GM23248 (cell line): ENCODE measurements at regions not wholly inside any gene's neighbourhood (a gene's known extent, or its start where the extent isn't known, plus 50 kb on each side); places are given as distances from the start of the nearest gene placed in this dataset.
"Not testable (repeated sequence)": the region's sequence is repeated elsewhere in the genome, so short reads cannot be mapped to it uniquely, and the experiment has no call there.

Experiments used
- DNase-seq: peaks from one replicate; pipeline ENCODE4 v3.0.0-alpha.2; 2015
- H2AFZ ChIP-seq: fragments of 200-600 bp; sonication (generic); 2 replicates; pipeline ENCODE4 v1.6.1; 2016; ENCODE audit warnings: antibody characterized with exemption
- H3F3A ChIP-seq: fragments of 200-600 bp; sonication (generic); 2 replicates; pipeline ENCODE4 v1.6.1; 2016; ENCODE audit warnings: mild to moderate bottlenecking, antibody characterized with exemption, mixed run types; ENCODE audit not compliant: insufficient read depth
- H3K27ac ChIP-seq: fragments of 200-600 bp; sonication (generic); 2 replicates; pipeline ENCODE4 v1.5.1; 2016; ENCODE audit warnings: mild to moderate bottlenecking
- H3K27me3 ChIP-seq: fragments of 200-600 bp; sonication (generic); replicated peaks from 2 replicates; pipeline ENCODE4 v1.6.1; 2016; ENCODE audit warnings: mild to moderate bottlenecking; ENCODE audit not compliant: insufficient read depth
- H3K36me3 ChIP-seq: fragments of 200-600 bp; sonication (generic); 2 replicates; pipeline ENCODE4 v1.6.1; 2016; ENCODE audit warnings: low read depth, mild to moderate bottlenecking
- H3K4me1 ChIP-seq: fragments of 200-600 bp; sonication (generic); 2 replicates; pipeline ENCODE4 v1.6.1; 2016; ENCODE audit warnings: mild to moderate bottlenecking; ENCODE audit not compliant: insufficient read depth
- H3K4me2 ChIP-seq: fragments of 200-600 bp; sonication (generic); one replicate; pipeline ENCODE4 v1.6.1; 2016; ENCODE audit warnings: mild to moderate bottlenecking; ENCODE audit not compliant: unreplicated experiment
- H3K4me3 ChIP-seq: fragments of 200-600 bp; sonication (generic); 2 replicates; pipeline ENCODE4 v1.5.1; 2016; ENCODE audit warnings: mild to moderate bottlenecking
- H3K79me2 ChIP-seq: fragments of 200-600 bp; sonication (generic); 2 replicates; pipeline ENCODE4 v1.6.1; 2016; ENCODE audit warnings: mild to moderate bottlenecking; ENCODE audit not compliant: insufficient read depth
- H3K9ac ChIP-seq: fragments of 200-600 bp; sonication (generic); 2 replicates; pipeline ENCODE4 v1.6.1; 2016; ENCODE audit warnings: mild to moderate bottlenecking
- H3K9me2 ChIP-seq: fragments of 200-600 bp; sonication (generic); 2 replicates; pipeline ENCODE4 v1.6.1; 2016; ENCODE audit warnings: mixed run types, mild to moderate bottlenecking, moderate library complexity; ENCODE audit not compliant: insufficient read depth
- H3K9me3 ChIP-seq: fragments of 200-600 bp; sonication (generic); one replicate; pipeline ENCODE4 v1.6.1; 2017; ENCODE audit warnings: low read depth
- H4K20me1 ChIP-seq: fragments of 200-600 bp; sonication (generic); 2 replicates; pipeline ENCODE4 v1.6.0; 2016; ENCODE audit not compliant: insufficient read depth
- WGBS, 2 experiments: methylation state at CpG; one replicate each; pipeline ENCODE4 v1.1.6; 2015 to 2017; ENCODE audit warnings: low lambda C conversion rate in 2 of 2, low coverage in 1 of 2; ENCODE audit errors: missing lambda C conversion rate in 2 of 2; 5-methylcytosine and 5-hydroxymethylcytosine counted together
- in situ Hi-C: fragments of 300-500 bp; cut with MboI; formaldehyde crosslinking; loops from 2 replicates; pipeline ENCODE4 v1.15.0; 2020

DNA sequence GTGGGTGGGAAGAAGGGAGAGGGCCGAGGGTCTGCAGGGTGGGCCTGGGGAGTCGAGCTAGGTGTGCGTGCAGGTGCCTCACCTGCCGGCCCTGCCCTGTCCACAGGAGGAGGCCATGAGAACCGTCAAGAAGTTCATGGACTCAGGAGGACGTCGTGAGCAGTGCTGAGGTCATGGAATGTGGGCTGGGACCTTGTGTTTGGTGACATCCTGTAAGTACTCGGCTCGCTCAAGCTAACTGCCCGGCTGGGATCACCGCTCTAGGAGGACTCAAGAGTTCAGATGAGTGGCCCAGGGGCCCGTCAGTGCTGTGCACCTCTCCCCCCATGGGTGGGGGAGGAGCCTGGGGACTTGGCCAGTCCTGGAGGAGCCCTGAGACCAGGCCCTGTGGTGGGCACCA lies 4444.0 kb upstream of the TPTE start:
- H3K79me2 ChIP-seq, H3K9me2 ChIP-seq, H3K4me2 ChIP-seq, in situ Hi-C loops, H3K9me3 ChIP-seq, H3K4me1 ChIP-seq, H4K20me1 ChIP-seq, H3F3A ChIP-seq, H3K27ac ChIP-seq, DNase-seq, H3K4me3 ChIP-seq, H3K27me3 ChIP-seq, H2AFZ ChIP-seq, H3K36me3 ChIP-seq, H3K9ac ChIP-seq: not testable (repeated sequence)
- no CpG with 5 or more reads among the region's 12 CpGs for WGBS, 2 experiments

DNA sequence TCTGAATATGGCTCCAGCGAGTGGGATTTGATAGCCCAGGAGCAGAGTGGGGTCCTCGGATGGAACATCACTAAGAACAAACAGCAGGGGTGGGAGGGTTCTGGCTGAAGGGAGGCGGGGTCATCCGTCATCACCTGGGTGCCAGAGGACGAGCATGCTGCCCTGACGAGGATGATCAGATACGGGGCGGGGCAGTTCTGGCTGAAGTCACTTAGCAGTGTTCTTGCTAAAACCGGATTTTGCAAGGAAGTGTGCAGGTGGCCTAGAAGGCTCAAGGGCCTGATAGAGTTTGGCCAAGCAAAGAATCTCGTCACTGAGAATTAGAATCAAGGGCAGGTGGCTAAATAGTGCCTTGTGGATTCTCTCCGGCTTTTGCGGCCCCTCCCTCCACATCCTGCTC lies 4442.5 kb upstream of the TPTE start:
- in situ Hi-C loops, result not testable (repeated sequence)

DNA sequence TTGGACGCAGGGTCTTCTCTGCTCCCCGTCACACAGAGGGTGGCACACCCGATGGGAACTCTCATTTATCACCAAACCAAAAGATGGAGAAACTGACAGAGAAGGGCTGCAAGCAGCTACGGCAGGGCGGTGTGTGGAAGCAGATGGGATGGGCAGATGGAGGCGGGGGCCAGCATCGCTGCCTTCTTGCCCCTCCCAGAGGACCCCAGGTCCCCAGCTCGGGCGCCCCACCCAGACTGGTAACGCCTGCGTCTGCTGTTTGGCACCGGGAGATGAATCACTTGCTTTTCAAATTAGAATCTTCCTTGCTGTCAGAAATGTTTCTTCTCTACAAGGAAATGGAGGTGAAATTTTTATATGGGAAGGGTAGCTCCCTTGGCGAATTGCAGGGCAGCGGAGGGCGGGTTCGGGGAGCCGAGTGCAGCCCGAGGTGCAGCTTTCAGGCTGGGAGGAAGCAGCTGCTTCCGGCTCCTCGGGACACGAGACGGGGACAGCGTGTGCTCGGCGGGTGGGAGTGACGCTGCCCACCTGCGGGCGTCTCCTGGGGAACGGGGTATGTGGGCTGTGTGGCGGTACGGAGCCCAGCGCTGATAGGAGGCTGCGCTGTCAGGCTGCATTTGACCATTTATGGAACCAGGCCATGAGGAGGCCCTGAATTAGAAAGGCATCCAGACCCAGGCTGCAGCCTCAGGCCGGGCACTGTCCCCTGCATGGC lies 4440.3 kb upstream of the TPTE start:
- no CpG with 5 or more reads among the region's 34 CpGs for WGBS, 2 experiments
- H3K4me1 ChIP-seq, DNase-seq, H3K9me2 ChIP-seq, H3K4me3 ChIP-seq, H3K27ac ChIP-seq, H3K9me3 ChIP-seq, H3K79me2 ChIP-seq, in situ Hi-C loops, H3F3A ChIP-seq, H3K9ac ChIP-seq, H3K27me3 ChIP-seq, H4K20me1 ChIP-seq, H3K4me2 ChIP-seq, H2AFZ ChIP-seq, H3K36me3 ChIP-seq: not testable (repeated sequence)

More for the DNA sequence above, 4442.5 kb upstream of the TPTE start:
- H3K4me3 ChIP-seq, H3K36me3 ChIP-seq, H3K4me2 ChIP-seq, H2AFZ ChIP-seq, H3K9ac ChIP-seq, H3K4me1 ChIP-seq, H3F3A ChIP-seq, H3K27me3 ChIP-seq, DNase-seq, H3K79me2 ChIP-seq, H3K27ac ChIP-seq, H4K20me1 ChIP-seq, H3K9me3 ChIP-seq, H3K9me2 ChIP-seq: not testable (repeated sequence)
- WGBS, 2 experiments, result 73% methylated on average over 5 of the region's 12 CpGs; no CpG with 5 or more reads in 1 of the 2 experiments

DNA sequence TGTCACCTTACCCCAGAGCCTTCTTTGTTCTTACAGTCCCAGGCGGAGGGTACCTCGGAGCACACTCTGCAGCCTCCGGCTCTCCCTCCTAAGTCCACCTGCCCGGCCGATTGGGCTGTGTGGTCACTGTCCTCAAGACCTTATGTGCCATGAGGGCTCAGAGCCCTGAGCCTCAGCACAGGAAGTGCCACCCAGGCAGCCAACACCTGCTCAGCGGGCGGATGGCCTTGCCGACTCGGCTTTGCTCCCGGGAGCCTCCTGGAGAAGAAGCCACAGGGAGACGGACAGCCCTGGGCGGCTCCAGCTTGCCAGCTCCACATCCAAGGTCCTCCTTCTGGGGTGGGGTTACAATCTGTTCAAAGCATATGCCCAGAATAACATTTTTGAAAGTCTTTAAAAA lies 4439.2 kb upstream of the TPTE start:
- H4K20me1 ChIP-seq, H3K79me2 ChIP-seq, H3K9ac ChIP-seq, H2AFZ ChIP-seq, H3K9me3 ChIP-seq, in situ Hi-C loops, DNase-seq, H3K4me2 ChIP-seq, H3K9me2 ChIP-seq, H3K4me1 ChIP-seq, H3K27me3 ChIP-seq, H3K27ac ChIP-seq, H3K36me3 ChIP-seq, H3K4me3 ChIP-seq, H3F3A ChIP-seq: not testable (repeated sequence)
- no CpG with 5 or more reads among the region's 12 CpGs for WGBS, 2 experiments

DNA sequence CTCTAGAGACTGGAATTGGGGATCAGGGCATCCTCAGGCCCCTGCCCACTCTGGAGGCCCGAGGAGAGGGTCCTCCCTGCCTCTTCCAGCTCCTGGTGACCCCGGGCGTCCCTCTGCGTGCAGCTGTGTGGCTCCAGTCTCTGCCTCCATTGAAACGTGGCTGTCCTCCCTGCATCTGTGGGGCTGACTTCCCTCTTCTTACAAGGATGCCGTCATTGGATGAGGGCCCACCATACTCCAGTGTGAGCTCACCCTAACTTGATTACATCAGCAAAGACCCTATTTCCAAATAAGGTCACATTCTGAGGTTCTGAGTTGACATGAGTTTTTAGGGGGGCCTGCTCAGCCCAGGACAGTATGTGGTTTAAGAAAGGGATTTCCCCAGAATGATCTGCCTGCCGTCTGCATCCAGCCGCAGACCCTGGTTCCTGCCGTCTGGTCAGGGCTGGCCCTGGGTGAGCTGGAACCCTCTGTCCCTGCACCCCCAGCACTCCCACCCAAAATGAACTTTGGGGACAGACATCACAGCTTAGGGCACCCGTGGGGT lies 4437.7 kb upstream of the TPTE start:
- H3K4me2 ChIP-seq, H3K4me1 ChIP-seq, H3K9ac ChIP-seq, H3K27ac ChIP-seq, DNase-seq, H3K27me3 ChIP-seq, H3K4me3 ChIP-seq, H3K9me2 ChIP-seq, H3K9me3 ChIP-seq, H2AFZ ChIP-seq, in situ Hi-C loops, H3K79me2 ChIP-seq, H3K36me3 ChIP-seq, H3F3A ChIP-seq, H4K20me1 ChIP-seq: not testable (repeated sequence)
- WGBS, 2 experiments, result no CpG with 5 or more reads among the region's 10 CpGs

DNA sequence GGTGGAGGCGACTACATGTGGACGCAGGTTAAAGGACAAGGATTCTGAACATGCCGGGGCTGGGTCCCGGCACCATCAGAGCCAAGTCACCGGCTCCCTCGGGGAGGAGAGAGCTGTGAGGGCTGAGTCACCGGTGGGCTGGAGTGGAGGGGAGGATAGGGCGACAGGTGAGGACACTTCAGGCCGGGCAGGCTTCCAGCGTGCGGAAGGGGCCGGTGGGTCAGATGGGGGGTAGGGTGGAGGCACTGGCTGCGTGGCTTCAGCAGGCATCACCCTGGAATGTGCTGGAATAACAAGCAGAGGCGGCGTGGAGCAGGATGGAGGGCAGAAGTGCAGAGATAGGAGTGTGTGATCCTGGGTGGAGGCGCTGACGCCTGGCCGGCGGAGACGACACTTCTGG lies 4435.3 kb upstream of the TPTE start:
- H2AFZ ChIP-seq, in situ Hi-C loops, DNase-seq, H4K20me1 ChIP-seq, H3K4me1 ChIP-seq, H3K4me2 ChIP-seq, H3K9ac ChIP-seq, H3F3A ChIP-seq, H3K27me3 ChIP-seq, H3K9me2 ChIP-seq, H3K36me3 ChIP-seq, H3K27ac ChIP-seq, H3K9me3 ChIP-seq, H3K79me2 ChIP-seq, H3K4me3 ChIP-seq: not testable (repeated sequence)
- WGBS, 2 experiments, result 80% methylated on average over 3 of the region's 20 CpGs; no CpG with 5 or more reads in 1 of the 2 experiments

DNA sequence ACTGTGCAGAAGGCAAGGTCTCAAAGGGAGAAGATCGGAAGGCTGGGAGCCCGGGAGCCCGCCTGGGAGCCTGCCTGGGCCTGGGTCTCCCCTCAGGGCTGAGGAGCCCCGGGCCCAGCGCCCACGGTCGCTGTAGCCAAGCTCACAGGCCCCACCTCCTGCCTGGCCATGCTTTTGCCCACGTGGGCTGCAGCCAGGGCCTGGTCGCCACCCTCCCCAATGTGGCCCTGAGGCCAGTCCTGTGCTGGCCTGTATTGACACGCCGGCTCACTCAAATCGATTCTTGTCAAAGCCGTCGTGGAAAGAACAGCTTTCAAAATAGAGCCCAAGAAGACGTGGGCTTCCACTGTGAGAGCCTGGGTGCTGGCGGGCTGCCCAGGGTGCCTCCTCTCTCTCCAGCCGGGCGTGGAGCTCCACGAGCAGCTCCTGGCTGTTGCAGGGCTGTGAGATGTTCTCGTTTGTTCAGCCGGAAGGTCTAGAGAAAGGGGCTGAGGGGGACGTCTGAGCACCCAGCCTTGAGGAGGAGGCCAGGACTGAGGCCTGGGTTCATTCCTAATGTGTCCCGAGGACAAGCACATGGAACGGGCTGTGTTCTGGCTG lies 4433.7 kb upstream of the TPTE start:
- H3K9me3 ChIP-seq, H4K20me1 ChIP-seq, H3K4me1 ChIP-seq, H3F3A ChIP-seq, H2AFZ ChIP-seq, H3K27me3 ChIP-seq, H3K4me2 ChIP-seq, H3K79me2 ChIP-seq, DNase-seq, H3K9ac ChIP-seq, H3K27ac ChIP-seq, H3K4me3 ChIP-seq, in situ Hi-C loops, H3K9me2 ChIP-seq, H3K36me3 ChIP-seq: not testable (repeated sequence)
- WGBS, 2 experiments, result no CpG with 5 or more reads among the region's 24 CpGs
